ENCODE measurements at regions not wholly inside any gene's neighbourhood (a gene's known extent, or its start where the extent isn't known, plus 50 kb on each side); places are given as distances from the start of the nearest gene placed in this dataset.

DNA sequence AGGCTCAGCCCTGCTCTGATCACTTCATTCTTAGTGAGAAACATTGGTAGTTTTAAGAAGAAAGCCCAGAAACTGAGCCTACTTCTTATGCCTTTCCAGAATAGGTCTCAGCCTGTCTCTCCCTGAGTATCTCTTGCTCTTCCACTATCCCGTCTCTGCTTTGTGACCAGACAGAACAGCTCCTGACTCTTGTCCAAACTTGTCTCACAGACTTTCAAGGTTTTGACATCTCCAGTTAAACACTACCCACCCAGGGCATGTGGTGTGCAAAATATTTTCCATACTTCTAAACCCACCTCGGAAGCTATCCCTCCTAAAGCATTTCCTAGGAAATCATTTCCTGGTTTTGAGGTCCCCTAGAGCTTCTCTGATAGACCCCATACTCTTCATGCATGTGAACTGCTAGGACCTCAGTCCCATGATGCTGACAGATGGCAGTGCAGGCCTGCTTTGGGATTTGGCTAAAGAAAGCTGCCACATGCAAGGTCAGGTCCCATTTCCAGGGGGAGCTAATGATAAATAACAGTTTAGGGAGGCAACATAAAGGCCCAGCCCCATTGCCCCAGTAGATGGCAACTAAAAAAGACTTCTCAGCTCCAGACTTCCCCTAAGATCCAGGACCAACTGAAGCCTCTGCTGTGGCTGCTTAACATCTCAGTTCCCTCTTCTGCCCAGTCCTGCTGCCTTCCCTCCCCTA, 211.5 kb downstream of the MED10 start:
- TF ChIP-seq, protein P1, sequence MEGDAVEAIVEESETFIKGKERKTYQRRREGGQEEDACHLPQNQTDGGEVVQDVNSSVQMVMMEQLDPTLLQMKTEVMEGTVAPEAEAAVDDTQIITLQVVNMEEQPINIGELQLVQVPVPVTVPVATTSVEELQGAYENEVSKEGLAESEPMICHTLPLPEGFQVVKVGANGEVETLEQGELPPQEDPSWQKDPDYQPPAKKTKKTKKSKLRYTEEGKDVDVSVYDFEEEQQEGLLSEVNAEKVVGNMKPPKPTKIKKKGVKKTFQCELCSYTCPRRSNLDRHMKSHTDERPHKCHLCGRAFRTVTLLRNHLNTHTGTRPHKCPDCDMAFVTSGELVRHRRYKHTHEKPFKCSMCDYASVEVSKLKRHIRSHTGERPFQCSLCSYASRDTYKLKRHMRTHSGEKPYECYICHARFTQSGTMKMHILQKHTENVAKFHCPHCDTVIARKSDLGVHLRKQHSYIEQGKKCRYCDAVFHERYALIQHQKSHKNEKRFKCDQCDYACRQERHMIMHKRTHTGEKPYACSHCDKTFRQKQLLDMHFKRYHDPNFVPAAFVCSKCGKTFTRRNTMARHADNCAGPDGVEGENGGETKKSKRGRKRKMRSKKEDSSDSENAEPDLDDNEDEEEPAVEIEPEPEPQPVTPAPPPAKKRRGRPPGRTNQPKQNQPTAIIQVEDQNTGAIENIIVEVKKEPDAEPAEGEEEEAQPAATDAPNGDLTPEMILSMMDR (conservative IDR thresholded peaks at IDR 0.05 in 1 of 2, IDR thresholded peaks at IDR 0.05 in 1 of 2; ENCODE audit: low read depth in 1 of 2, low read length in 2 of 2) = no peak
- no peak for TF ChIP-seq EZH2 (IDR thresholded peaks at IDR 0.05; ENCODE audit: low read length, missing control alignments)

Measured in fibroblast of lung (primary cell).